Fibroblast of lung (primary cell): ENCODE measurements at regions not wholly inside any gene's neighbourhood (a gene's known extent, or its start where the extent isn't known, plus 50 kb on each side); places are given as distances from the start of the nearest gene placed in this dataset.

ENCODE experiments used
- EZH2 ChIP-seq: IDR thresholded peaks from 2 replicates; pipeline ENCODE4 v1.5.1; 2012; ENCODE audit warnings: low read length, control low read depth, mild to moderate bottlenecking; ENCODE audit errors: missing control alignments
- TF ChIP-seq, protein P1 (sequence below), 2 donors: IDR thresholded peaks in 1 of 2; conservative IDR thresholded peaks in 1 of 2; 1 replicate in 1 of 2; 2 replicates in 1 of 2; pipeline ENCODE4 v1.5.1; 2011 to 2012; ENCODE audit warnings: low read length in 2 of 2, control low read depth in 1 of 2, inconsistent platforms in 1 of 2, low read depth in 1 of 2, mild to moderate bottlenecking in 1 of 2

DNA sequence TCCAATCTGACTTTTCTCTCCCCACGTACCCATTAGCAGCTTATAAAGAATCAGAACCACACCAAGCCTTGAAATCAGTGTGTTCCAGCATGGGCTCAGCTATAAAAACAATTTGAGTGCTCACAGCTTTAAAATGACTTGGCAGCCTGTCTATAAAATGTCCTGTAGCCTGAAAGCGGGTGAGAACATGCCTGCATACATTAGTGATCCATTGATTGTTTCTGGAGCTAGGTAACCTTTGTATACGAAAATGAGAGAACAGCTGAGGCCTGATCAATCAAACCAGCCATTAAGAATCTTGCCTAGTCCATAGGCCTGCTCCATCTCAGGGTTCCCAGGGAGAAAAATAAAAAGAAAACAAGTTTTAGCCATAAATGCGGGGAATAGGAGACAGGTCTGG is 245.8 kb upstream of the SULF2 start:
- TF ChIP-seq EZH2, result no peak
- TF ChIP-seq, protein P1, sequence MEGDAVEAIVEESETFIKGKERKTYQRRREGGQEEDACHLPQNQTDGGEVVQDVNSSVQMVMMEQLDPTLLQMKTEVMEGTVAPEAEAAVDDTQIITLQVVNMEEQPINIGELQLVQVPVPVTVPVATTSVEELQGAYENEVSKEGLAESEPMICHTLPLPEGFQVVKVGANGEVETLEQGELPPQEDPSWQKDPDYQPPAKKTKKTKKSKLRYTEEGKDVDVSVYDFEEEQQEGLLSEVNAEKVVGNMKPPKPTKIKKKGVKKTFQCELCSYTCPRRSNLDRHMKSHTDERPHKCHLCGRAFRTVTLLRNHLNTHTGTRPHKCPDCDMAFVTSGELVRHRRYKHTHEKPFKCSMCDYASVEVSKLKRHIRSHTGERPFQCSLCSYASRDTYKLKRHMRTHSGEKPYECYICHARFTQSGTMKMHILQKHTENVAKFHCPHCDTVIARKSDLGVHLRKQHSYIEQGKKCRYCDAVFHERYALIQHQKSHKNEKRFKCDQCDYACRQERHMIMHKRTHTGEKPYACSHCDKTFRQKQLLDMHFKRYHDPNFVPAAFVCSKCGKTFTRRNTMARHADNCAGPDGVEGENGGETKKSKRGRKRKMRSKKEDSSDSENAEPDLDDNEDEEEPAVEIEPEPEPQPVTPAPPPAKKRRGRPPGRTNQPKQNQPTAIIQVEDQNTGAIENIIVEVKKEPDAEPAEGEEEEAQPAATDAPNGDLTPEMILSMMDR (conservative IDR thresholded peaks at IDR 0.05 in 1 of 2, IDR thresholded peaks at IDR 0.05 in 1 of 2; ENCODE audit: low read depth in 1 of 2, low read length in 2 of 2), result no peak
